ENCODE measurements at regions not wholly inside any gene's neighbourhood (a gene's known extent, or its start where the extent isn't known, plus 50 kb on each side); places are given as distances from the start of the nearest gene placed in this dataset.

DNA sequence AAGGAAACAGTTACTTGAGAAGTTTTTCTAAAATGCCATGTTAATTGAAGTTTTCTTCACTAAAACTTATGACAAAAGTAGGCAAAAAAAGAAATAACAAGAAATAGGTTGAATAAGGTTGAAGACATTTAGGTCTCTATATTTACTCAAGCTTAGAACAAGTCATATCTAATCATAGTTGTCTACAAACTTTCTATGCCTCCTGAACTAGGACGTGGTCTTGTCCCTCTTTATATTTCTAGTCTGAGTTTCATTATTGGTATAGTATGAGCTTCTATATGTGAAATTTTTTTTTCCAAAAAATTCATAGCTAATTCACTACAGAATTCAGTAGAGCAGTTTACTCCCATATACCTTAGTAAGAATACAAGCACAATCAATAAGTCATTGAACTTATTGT lies 836.4 kb downstream of the SLITRK6 start:
- Histone ChIP-seq H3K27ac (no peak overlapping the region), H3K27me3 (no peaks in the 10 kb centered on the region), H3K4me1 (no peaks in the 10 kb centered on the region), H3K9me3 (no peaks in the 10 kb centered on the region), H3K4me3 (no peak overlapping the region), H3K36me3 (no peaks in the 10 kb centered on the region)
- DNase-seq: no peak
- TF ChIP-seq, protein P1, sequence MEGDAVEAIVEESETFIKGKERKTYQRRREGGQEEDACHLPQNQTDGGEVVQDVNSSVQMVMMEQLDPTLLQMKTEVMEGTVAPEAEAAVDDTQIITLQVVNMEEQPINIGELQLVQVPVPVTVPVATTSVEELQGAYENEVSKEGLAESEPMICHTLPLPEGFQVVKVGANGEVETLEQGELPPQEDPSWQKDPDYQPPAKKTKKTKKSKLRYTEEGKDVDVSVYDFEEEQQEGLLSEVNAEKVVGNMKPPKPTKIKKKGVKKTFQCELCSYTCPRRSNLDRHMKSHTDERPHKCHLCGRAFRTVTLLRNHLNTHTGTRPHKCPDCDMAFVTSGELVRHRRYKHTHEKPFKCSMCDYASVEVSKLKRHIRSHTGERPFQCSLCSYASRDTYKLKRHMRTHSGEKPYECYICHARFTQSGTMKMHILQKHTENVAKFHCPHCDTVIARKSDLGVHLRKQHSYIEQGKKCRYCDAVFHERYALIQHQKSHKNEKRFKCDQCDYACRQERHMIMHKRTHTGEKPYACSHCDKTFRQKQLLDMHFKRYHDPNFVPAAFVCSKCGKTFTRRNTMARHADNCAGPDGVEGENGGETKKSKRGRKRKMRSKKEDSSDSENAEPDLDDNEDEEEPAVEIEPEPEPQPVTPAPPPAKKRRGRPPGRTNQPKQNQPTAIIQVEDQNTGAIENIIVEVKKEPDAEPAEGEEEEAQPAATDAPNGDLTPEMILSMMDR (IDR thresholded peaks at IDR 0.05): no peak
- WGBS, 2 donors: 37 to 53% methylated on average over 1 of the region's 1 CpG
- ATAC-seq: no peak
- intact Hi-C loops (cut with DNase I): no loop called here

DNA sequence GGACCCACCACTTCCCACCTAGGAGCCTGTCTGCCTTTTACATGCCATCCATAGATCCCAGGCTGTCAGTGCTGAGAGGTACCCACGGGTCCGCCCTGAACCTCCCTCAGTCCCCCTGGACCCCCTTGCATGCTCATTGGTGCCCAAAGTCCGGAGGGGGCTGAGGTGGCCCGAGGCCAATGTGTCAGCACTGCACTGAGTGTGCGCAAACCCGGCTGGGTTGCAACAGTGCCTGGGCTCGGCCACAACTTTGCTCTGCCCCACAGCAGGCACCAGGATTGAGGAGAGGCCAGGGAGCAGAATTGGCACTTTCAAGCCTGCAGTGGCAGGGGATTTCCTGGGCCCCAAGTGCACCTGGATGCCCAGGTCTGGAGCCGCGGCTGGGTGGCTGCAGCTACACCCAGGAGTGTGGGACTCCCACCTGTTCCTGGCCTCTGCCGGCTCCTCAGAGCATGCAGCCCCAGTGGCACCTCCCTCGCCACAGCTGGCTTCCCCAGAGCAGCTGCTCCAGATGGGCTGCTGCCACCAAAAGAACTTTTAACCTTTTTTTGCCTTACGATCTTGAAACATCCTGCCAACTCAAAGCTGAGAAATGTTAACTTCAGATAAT lies 837.0 kb downstream of the SLITRK6 start:
- Histone ChIP-seq H3K9me3 (no peaks in the 10 kb centered on the region), H3K27me3 (no peaks in the 10 kb centered on the region), H3K27ac (no peak overlapping the region), H3K4me3 (no peak overlapping the region), H3K4me1 (no peaks in the 10 kb centered on the region), H3K36me3 (no peaks in the 10 kb centered on the region)
- ATAC-seq (no peak), DNase-seq (no peak)
- intact Hi-C loops (cut with DNase I): no loop called here
- TF ChIP-seq, protein P1 (IDR thresholded peaks at IDR 0.05): no peak
- 80 to 84% methylated on average over 12 of the region's 12 CpGs for WGBS, 2 donors

DNA sequence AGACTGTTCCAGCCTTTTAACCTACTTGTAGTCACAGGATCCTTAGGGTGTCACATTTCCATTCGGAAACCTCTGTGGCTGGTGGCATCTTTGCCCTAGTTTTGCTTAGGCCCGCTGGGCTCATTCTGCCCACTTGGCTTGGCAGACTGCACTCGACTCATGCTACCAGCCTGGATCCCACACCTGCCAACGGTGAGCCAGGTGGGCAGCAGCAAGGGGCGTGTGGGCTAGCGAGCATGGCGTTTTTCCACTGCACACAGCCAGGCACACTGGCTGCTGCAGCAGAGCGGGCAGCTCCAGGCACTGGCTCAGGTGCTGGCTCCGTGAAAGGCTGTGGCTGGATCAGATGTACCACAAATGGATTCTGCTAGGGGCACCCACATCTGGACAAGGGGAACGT lies 838.2 kb downstream of the SLITRK6 start:
- DNase-seq (no peak), ATAC-seq (no peak)
- Histone ChIP-seq H3K27me3 (no peaks in the 10 kb centered on the region), H3K27ac (no peak overlapping the region), H3K4me1 (no peaks in the 10 kb centered on the region), H3K4me3 (no peak overlapping the region), H3K36me3 (no peaks in the 10 kb centered on the region), H3K9me3 (no peaks in the 10 kb centered on the region)
- WGBS, 2 donors: 92 to 95% methylated on average over 10 of the region's 10 CpGs
- TF ChIP-seq, protein P1 (IDR thresholded peaks at IDR 0.05): no peak
- intact Hi-C loops (cut with DNase I): no loop called here

DNA sequence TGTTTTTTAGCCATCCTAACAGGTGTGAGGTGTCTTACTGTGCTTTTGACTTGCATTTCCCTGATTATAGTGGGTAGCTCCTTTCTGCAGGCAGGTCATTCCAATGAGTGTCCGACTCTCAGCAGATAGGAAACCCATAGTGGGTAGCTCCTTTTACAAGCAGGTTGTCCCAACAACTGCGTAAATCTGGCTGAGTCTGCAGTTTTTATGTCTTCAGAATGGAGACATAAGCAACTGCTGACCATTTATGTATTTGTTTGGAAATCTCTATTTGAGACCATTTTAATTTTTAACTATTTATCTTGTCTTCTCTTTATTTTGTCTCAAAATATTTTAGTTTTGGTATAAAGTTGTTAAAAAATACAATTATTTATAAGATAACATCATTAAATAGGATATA lies 839.4 kb downstream of the SLITRK6 start:
- H3K9me3 ChIP-seq: no peaks in the 10 kb centered on the region
- H3K4me1 ChIP-seq: no peaks in the 10 kb centered on the region
- no peaks in the 10 kb centered on the region for H3K27me3 ChIP-seq
- TF ChIP-seq, protein P1 (IDR thresholded peaks at IDR 0.05): no peak
- no peak overlapping the region for H3K4me3 ChIP-seq
- H3K27ac ChIP-seq: no peak overlapping the region
- intact Hi-C loops (cut with DNase I): no loop called here
- 46 to 73% methylated on average over 2 of the region's 2 CpGs for WGBS, 2 donors
- ATAC-seq: no peak
- H3K36me3 ChIP-seq: no peaks in the 10 kb centered on the region
- DNase-seq: no peak
